Endodermal cell (in vitro differentiated cells): ENCODE measurements at regions not wholly inside any gene's neighbourhood (a gene's known extent, or its start where the extent isn't known, plus 50 kb on each side); places are given as distances from the start of the nearest gene placed in this dataset.

Experiments used
- DNase-seq: peaks from one replicate; pipeline ENCODE4 v3.0.0-alpha.2; 2017
- H3K27ac ChIP-seq: 2 replicates; pipeline ENCODE4 v1.5.1; 2013; ENCODE audit warnings: mild to moderate bottlenecking, low read depth, low read length, moderate library complexity
- H3K27me3 ChIP-seq: 2 replicates; pipeline ENCODE4 v1.6.1; 2013; ENCODE audit warnings: mild to moderate bottlenecking, low read length, moderate library complexity; ENCODE audit not compliant: insufficient read depth, control insufficient read depth, poor library complexity, severe bottlenecking
- H3K36me3 ChIP-seq: 2 replicates; pipeline ENCODE4 v1.7.0; 2013; ENCODE audit warnings: mild to moderate bottlenecking, low read length, moderate library complexity; ENCODE audit not compliant: control insufficient read depth, insufficient read depth
- H3K4me1 ChIP-seq: one replicate; pipeline ENCODE4 v1.7.0; 2013; ENCODE audit warnings: low read length; ENCODE audit not compliant: control insufficient read depth, insufficient read depth
- H3K4me3 ChIP-seq: 2 replicates; pipeline ENCODE4 v1.5.1; 2013; ENCODE audit warnings: mild to moderate bottlenecking, low read length, moderate library complexity
- H3K9ac ChIP-seq: 2 replicates; pipeline ENCODE4 v1.6.1; 2013; ENCODE audit warnings: mild to moderate bottlenecking, low read length, moderate library complexity; ENCODE audit not compliant: poor library complexity, severe bottlenecking; ENCODE audit errors: extremely low read depth
- H3K9me3 ChIP-seq: 2 replicates; pipeline ENCODE4 v1.6.1; 2013; ENCODE audit warnings: mild to moderate bottlenecking, low read length, moderate library complexity; ENCODE audit not compliant: control insufficient read depth
- H3K27ac Mint-ChIP-seq: 2 replicates; pipeline ENCODE4 v1.8.0; 2020; ENCODE audit warnings: mixed read lengths
- H3K27me3 Mint-ChIP-seq: 2 replicates; pipeline ENCODE4 v1.8.0; 2021; ENCODE audit warnings: mild to moderate bottlenecking, mixed read lengths; ENCODE audit not compliant: insufficient read depth
- H3K36me3 Mint-ChIP-seq: 2 replicates; pipeline ENCODE4 v1.8.0; 2020; ENCODE audit warnings: low read depth, mixed read lengths
- H3K4me1 Mint-ChIP-seq: 2 replicates; pipeline ENCODE4 v1.8.0; 2020; ENCODE audit warnings: mixed read lengths
- H3K4me3 Mint-ChIP-seq: 2 replicates; pipeline ENCODE4 v1.8.0; 2020; ENCODE audit warnings: mild to moderate bottlenecking, moderate library complexity, mixed read lengths
- H3K9me3 Mint-ChIP-seq: 2 replicates; pipeline ENCODE4 v1.8.0; 2020; ENCODE audit warnings: mild to moderate bottlenecking, mixed read lengths
- WGBS, 2 experiments: methylation state at CpG; one replicate each; pipeline versions ENCODE4 v1.1.5 to v1.1.7; 2013; ENCODE audit warnings: missing lambda C conversion rate in 2 of 2, mixed read lengths in 1 of 2; ENCODE audit not compliant: insufficient coverage in 1 of 2, insufficient read length in 1 of 2; 5-methylcytosine and 5-hydroxymethylcytosine counted together
- TF ChIP-seq, protein P1 (sequence below): fragments of 200-600 bp; sonication (generic); conservative IDR thresholded peaks from 2 replicates; pipeline ENCODE4 v1.5.0; 2021; ENCODE audit warnings: antibody characterized with exemption, mild to moderate bottlenecking

GRCh38 chr11:134691295-134691873 lies 279.3 kb upstream of the B3GAT1 start:
- Histone ChIP-seq H3K9ac (no peak overlapping the region), H3K9me3 (no peaks in the 10 kb centered on the region), H3K4me1 (no peaks in the 10 kb centered on the region), H3K4me3 (no peak overlapping the region), H3K27me3 (peaks cover 1% of the 10 kb centered on the region), H3K27ac (no peak overlapping the region), H3K36me3 (no peaks in the 10 kb centered on the region)
- Mint-ChIP-seq H3K27ac (no peak overlapping the region), H3K27me3 (peaks cover 4% of the 10 kb centered on the region), H3K9me3 (no peaks in the 10 kb centered on the region), H3K4me3 (no peak overlapping the region), H3K4me1 (no peaks in the 10 kb centered on the region), H3K36me3 (no peaks in the 10 kb centered on the region)
- no peak for DNase-seq
- TF ChIP-seq, protein P1, sequence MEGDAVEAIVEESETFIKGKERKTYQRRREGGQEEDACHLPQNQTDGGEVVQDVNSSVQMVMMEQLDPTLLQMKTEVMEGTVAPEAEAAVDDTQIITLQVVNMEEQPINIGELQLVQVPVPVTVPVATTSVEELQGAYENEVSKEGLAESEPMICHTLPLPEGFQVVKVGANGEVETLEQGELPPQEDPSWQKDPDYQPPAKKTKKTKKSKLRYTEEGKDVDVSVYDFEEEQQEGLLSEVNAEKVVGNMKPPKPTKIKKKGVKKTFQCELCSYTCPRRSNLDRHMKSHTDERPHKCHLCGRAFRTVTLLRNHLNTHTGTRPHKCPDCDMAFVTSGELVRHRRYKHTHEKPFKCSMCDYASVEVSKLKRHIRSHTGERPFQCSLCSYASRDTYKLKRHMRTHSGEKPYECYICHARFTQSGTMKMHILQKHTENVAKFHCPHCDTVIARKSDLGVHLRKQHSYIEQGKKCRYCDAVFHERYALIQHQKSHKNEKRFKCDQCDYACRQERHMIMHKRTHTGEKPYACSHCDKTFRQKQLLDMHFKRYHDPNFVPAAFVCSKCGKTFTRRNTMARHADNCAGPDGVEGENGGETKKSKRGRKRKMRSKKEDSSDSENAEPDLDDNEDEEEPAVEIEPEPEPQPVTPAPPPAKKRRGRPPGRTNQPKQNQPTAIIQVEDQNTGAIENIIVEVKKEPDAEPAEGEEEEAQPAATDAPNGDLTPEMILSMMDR: no peak
- WGBS, 2 experiments: 85 to 96% methylated on average over 7 to 13 of the region's 13 CpGs

GRCh38 chr11:134689886-134690285 lies 277.8 kb upstream of the B3GAT1 start:
- Histone ChIP-seq H3K9me3 (no peaks in the 10 kb centered on the region), H3K9ac (no peak overlapping the region), H3K27me3 (no peaks in the 10 kb centered on the region), H3K27ac (no peak overlapping the region), H3K4me3 (no peak overlapping the region), H3K36me3 (no peaks in the 10 kb centered on the region), H3K4me1 (peaks cover 4% of the 10 kb centered on the region)
- Mint-ChIP-seq H3K36me3 (no peaks in the 10 kb centered on the region), H3K27me3 (peaks cover 2% of the 10 kb centered on the region), H3K9me3 (no peaks in the 10 kb centered on the region), H3K27ac (no peak overlapping the region), H3K4me3 (no peak overlapping the region), H3K4me1 (no peaks in the 10 kb centered on the region)
- no peak for DNase-seq
- TF ChIP-seq, protein P1: no peak
- WGBS, 2 experiments: 98 to 100% methylated on average over 1 to 2 of the region's 2 CpGs

GRCh38 chr11:134687548-134687947 lies 275.5 kb upstream of the B3GAT1 start:
- TF ChIP-seq, protein P1: no peak
- no peaks in the 10 kb centered on the region for H3K4me1 Mint-ChIP-seq
- H3K4me3 Mint-ChIP-seq: no peak overlapping the region
- H3K27me3 Mint-ChIP-seq: peaks cover 2% of the 10 kb centered on the region
- peaks cover 4% of the 10 kb centered on the region for H3K4me1 ChIP-seq
- H3K27ac Mint-ChIP-seq: no peak overlapping the region
- no peaks in the 10 kb centered on the region for H3K9me3 ChIP-seq
- H3K36me3 Mint-ChIP-seq: no peaks in the 10 kb centered on the region
- WGBS, 2 experiments: 63 to 69% methylated on average over 1 to 2 of the region's 2 CpGs
- H3K27ac ChIP-seq: no peak overlapping the region
- no peak overlapping the region for H3K9ac ChIP-seq
- DNase-seq: no peak
- no peaks in the 10 kb centered on the region for H3K36me3 ChIP-seq
- no peaks in the 10 kb centered on the region for H3K27me3 ChIP-seq
- H3K4me3 ChIP-seq: no peak overlapping the region
- no peaks in the 10 kb centered on the region for H3K9me3 Mint-ChIP-seq
